ENCODE measurements at regions not wholly inside any gene's neighbourhood (a gene's known extent, or its start where the extent isn't known, plus 50 kb on each side); places are given as distances from the start of the nearest gene placed in this dataset.

GRCh38 chr5:26740182-26740581 is 298.2 kb downstream of the CDH9 start:
- TF ChIP-seq CTCF (IDR thresholded peaks at IDR 0.05) = no peak
- no peak for TF ChIP-seq POLR2AphosphoS5 (IDR thresholded peaks at IDR 0.05)
- TF ChIP-seq POLR2A (IDR thresholded peaks at IDR 0.05) = no peak
- TF ChIP-seq EP300 (IDR thresholded peaks at IDR 0.05; ENCODE audit: low read depth) = no peak
